Colonic mucosa (tissue), 4 donors: ENCODE measurements at regions not wholly inside any gene's neighbourhood (a gene's known extent, or its start where the extent isn't known, plus 50 kb on each side); places are given as distances from the start of the nearest gene placed in this dataset.

Source experiments
- DNase-seq: peaks from one replicate; pipeline ENCODE4 v3.0.0-alpha.2; 2020
- H3K27ac ChIP-seq: fragments of 200-600 bp; one replicate; pipeline ENCODE4 v1.8.0; 2021
- H3K27me3 ChIP-seq: fragments of 200-600 bp; one replicate; pipeline ENCODE4 v1.8.0; 2021
- H3K36me3 ChIP-seq: fragments of 200-600 bp; one replicate; pipeline ENCODE4 v1.8.0; 2021
- H3K4me1 ChIP-seq: fragments of 200-600 bp; one replicate; pipeline ENCODE4 v1.8.0; 2021; ENCODE audit warnings: mild to moderate bottlenecking
- H3K4me3 ChIP-seq: fragments of 200-600 bp; one replicate; pipeline ENCODE4 v1.8.0; 2021
- H3K9ac ChIP-seq, 2 donors: one replicate each; pipeline ENCODE4 v1.7.0; 2013; ENCODE audit warnings: control low read depth in 2 of 2, low read depth in 2 of 2, low read length in 2 of 2
- H3K9me3 ChIP-seq: fragments of 200-600 bp; one replicate; pipeline ENCODE4 v1.8.0; 2021
- intact Hi-C: fragments of 100-400 bp; cut with DNase I; formaldehyde crosslinking; loops from one replicate; pipeline ENCODE4 v1.14.1; 2022
- TF ChIP-seq, protein P1 (sequence below): fragments of 200-600 bp; IDR thresholded peaks from one replicate; pipeline ENCODE4 v1.8.0; 2022; ENCODE audit warnings: antibody characterized with exemption, mild to moderate bottlenecking
- donor health status: healthy.
- donor health status: DM: no; HTN: no; CAD: no.
- donor health status: DM: no; HTN: no; CAD: no.

DNA sequence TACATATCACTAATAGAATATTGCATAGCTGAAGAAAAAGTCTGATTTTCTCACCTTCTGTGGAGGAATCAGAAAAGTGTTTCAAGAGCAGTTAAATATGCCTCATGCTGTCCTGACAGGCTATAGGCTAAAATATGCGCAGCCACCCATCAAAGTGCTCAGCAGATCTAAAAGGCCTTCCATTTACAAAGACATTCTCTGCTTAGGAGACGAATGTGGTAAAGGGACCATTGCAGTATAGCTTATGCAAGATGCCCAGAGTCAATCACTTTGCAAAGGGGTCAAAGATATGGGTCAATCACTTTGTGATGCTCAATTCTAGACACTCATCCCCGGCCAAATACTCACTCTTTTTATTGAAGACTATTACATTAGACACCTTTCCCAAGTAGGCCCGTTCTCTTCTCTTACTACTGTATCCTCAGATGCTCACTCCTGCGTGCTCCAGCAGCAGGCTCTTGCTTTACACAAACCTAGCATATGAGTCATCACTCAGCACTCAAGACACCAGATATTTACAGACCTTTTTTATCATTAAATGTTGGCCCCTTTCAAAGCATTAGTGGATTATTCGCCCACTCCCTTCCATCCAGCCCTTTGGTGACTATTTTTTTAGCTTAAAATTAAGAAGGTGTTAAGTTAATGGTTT, 568.2 kb upstream of the CDH18 start:
- Histone ChIP-seq H3K4me3 (no peak overlapping the region), H3K27me3 (no peaks in the 10 kb centered on the region), H3K27ac (no peak overlapping the region), H3K9ac (no peak overlapping the region), H3K4me1 (no peaks in the 10 kb centered on the region), H3K36me3 (no peaks in the 10 kb centered on the region), H3K9me3 (no peaks in the 10 kb centered on the region)
- DNase-seq = no peak
- intact Hi-C loops = no loop called here
- TF ChIP-seq, protein P1, sequence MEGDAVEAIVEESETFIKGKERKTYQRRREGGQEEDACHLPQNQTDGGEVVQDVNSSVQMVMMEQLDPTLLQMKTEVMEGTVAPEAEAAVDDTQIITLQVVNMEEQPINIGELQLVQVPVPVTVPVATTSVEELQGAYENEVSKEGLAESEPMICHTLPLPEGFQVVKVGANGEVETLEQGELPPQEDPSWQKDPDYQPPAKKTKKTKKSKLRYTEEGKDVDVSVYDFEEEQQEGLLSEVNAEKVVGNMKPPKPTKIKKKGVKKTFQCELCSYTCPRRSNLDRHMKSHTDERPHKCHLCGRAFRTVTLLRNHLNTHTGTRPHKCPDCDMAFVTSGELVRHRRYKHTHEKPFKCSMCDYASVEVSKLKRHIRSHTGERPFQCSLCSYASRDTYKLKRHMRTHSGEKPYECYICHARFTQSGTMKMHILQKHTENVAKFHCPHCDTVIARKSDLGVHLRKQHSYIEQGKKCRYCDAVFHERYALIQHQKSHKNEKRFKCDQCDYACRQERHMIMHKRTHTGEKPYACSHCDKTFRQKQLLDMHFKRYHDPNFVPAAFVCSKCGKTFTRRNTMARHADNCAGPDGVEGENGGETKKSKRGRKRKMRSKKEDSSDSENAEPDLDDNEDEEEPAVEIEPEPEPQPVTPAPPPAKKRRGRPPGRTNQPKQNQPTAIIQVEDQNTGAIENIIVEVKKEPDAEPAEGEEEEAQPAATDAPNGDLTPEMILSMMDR = no peak

DNA sequence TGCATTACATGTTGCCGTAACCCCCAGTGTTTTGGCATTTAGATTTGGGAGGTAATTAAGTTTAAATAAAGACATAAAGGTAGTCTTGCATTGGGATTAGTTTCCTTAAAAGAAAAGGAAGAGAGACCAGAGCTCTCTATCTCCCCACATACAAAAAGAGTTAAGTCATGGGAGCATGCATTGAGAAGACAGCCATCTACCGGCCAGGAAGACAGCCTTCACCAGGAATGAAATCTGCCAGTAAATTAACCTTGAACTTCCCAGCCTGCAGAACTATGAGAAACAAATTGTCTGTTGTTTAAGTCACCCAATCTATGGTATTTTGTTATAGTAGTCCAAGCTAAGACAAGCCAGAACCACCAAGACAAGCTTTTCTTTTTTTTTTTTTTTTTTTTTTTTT, 567.0 kb upstream of the CDH18 start:
- TF ChIP-seq, protein P1 = no peak
- Histone ChIP-seq H3K4me1 (no peaks in the 10 kb centered on the region), H3K9ac (no peak overlapping the region), H3K4me3 (no peak overlapping the region), H3K9me3 (no peaks in the 10 kb centered on the region), H3K36me3 (no peaks in the 10 kb centered on the region), H3K27me3 (no peaks in the 10 kb centered on the region), H3K27ac (no peak overlapping the region)
- intact Hi-C loops = no loop called here
- no peak for DNase-seq

DNA sequence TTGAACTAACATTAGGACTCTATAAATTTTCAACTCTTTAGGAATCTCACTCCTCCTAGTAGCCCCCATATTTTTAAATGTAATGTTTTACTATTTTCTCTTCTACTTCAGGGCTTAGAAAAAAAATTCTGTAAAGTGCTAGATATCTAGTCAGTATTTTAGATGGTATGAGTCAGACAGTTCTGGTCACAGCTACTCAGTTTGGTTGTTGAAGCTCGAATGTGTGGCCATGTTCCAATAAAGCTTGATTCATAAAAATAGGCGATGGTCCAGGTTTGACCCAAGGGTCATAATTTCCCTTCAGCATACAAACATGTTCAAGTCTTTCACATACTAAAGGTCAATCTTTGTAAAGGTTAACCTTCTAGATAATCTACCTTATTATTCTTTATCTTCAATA, 566.0 kb upstream of the CDH18 start:
- intact Hi-C loops = no loop called here
- Histone ChIP-seq H3K4me1 (no peaks in the 10 kb centered on the region), H3K27me3 (no peaks in the 10 kb centered on the region), H3K27ac (no peak overlapping the region), H3K36me3 (no peaks in the 10 kb centered on the region), H3K9ac (no peak overlapping the region), H3K4me3 (no peak overlapping the region), H3K9me3 (no peaks in the 10 kb centered on the region)
- no peak for DNase-seq
- TF ChIP-seq, protein P1 = no peak

DNA sequence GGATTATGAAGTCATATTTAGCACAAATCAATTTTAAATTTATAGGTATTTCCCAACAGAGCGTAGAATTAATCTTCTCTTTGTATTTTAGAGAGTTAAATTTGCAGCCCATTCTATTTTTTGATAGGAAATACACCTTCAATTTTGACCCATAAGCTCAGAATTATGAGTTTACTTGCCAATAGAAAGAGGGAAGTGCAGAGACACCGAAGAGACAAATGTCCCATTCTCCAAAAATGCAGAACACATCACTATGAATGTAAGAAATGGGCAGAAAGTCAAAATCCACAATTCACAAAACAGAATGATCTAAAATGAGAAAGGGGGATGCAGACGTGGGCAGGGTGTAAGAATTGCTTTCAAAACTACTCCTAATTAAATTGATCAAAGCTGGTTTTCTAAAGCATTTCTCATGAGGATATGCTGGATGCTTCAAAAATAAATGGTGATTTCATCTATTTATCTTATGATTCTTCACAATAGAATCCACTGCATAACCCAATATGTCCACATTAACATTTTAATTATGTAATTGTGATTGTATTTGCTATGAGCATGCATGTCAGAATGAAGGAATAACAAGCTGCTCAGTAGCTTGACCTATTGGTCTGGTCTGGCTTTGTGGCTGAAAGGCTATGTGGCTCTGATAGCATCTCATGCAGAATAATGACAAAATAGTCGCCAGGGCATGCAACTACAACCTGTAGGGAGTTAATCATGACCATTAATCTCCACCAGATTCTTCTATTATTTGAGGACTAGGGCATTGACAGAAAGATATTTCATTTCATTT, 550.1 kb upstream of the CDH18 start:
- no peaks in the 10 kb centered on the region for H3K27me3 ChIP-seq
- intact Hi-C loops = no loop called here
- H3K9me3 ChIP-seq = no peaks in the 10 kb centered on the region
- no peak overlapping the region for H3K4me3 ChIP-seq
- H3K4me1 ChIP-seq = no peaks in the 10 kb centered on the region
- TF ChIP-seq, protein P1 = no peak
- no peaks in the 10 kb centered on the region for H3K36me3 ChIP-seq
- no peak overlapping the region for H3K27ac ChIP-seq
- DNase-seq = no peak
- no peak overlapping the region for H3K9ac ChIP-seq

DNA sequence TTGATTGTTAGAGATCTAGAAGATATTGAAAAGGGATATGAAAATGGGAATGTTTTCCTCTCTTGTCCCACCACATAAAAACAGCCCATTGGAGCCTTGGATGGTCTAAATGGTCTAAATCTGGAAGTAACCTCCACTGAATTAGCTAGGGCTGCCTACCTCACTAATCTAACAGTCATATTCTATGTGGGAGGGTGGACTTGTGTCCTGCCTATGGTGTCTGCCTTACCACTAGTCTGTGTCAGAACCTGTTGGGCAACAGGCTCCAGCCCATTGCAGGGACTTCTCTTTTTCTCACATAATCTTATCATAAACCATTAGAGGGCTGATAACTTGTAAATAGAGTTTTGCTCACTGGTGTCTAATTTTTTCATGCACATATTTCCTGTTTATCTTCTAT, 548.8 kb upstream of the CDH18 start:
- Histone ChIP-seq H3K9ac (no peak overlapping the region), H3K27me3 (no peaks in the 10 kb centered on the region), H3K4me3 (no peak overlapping the region), H3K36me3 (no peaks in the 10 kb centered on the region), H3K9me3 (no peaks in the 10 kb centered on the region), H3K4me1 (no peaks in the 10 kb centered on the region), H3K27ac (no peak overlapping the region)
- intact Hi-C loops = no loop called here
- no peak for DNase-seq
- TF ChIP-seq, protein P1 = no peak
